PC-3 (cell line): ENCODE measurements at regions not wholly inside any gene's neighbourhood (a gene's known extent, or its start where the extent isn't known, plus 50 kb on each side); places are given as distances from the start of the nearest gene placed in this dataset.

Experiments used
- ATAC-seq: fragments of 200-7000 bp; cut with Tn5 transposase; 2 replicates; pipeline ENCODE4 v1.9.1; 2020; ENCODE audit warnings: mild to moderate bottlenecking, moderate library complexity
- BruUV-seq: library from RNA; stranded (reverse); fragments of 400-500 nt; replicated peaks from 2 replicates; lab custom pipeline; 2021; lab: Mats Ljungman, UMichigan
- CTCF ChIA-PET: fragments of 300-600 bp; sonication (Branson Sonifier 250); formaldehyde crosslinking; loops from one replicate; lab custom pipeline; 2022; ENCODE audit warnings: antibody characterized with exemption; lab: Charles Lee
- POLR2A ChIA-PET: fragments of 300-600 bp; sonication (Branson Sonifier 250); formaldehyde crosslinking; loops from one replicate; lab custom pipeline; 2022; ENCODE audit warnings: antibody characterized with exemption; ENCODE audit not compliant: unreplicated experiment; lab: Charles Lee
- DNase-seq: peaks from one replicate; pipeline ENCODE4 v3.0.0-alpha.2; 2015
- H2AFZ ChIP-seq: fragments of 300-600 bp; sonication (generic); 2 replicates; pipeline ENCODE4 v1.6.0; 2016; ENCODE audit warnings: antibody characterized with exemption, low read length
- H3F3A ChIP-seq: fragments of 300-600 bp; sonication (generic); one replicate; pipeline ENCODE4 v1.6.0; 2017; ENCODE audit warnings: antibody characterized with exemption, low read length, control low read depth, mild to moderate bottlenecking; ENCODE audit not compliant: unreplicated experiment
- H3K27ac ChIP-seq: fragments of 300-600 bp; sonication (generic); 2 replicates; pipeline ENCODE4 v1.5.1; 2016; ENCODE audit warnings: mild to moderate bottlenecking, low read length
- H3K27me3 ChIP-seq: fragments of 300-600 bp; sonication (generic); 2 replicates; pipeline ENCODE4 v1.6.1; 2016; ENCODE audit warnings: low read length, mixed read lengths
- H3K36me3 ChIP-seq: fragments of 300-600 bp; sonication (generic); 2 replicates; pipeline ENCODE4 v1.6.1; 2016; ENCODE audit warnings: low read depth, mixed run types, low read length, mixed read lengths
- H3K4me1 ChIP-seq: fragments of 300-600 bp; sonication (generic); 2 replicates; pipeline ENCODE4 v1.5.1; 2016; ENCODE audit warnings: low read length; ENCODE audit not compliant: insufficient read depth
- H3K4me2 ChIP-seq: fragments of 300-600 bp; sonication (generic); 2 replicates; pipeline ENCODE4 v1.6.0; 2016; ENCODE audit warnings: low read length
- H3K4me3 ChIP-seq: fragments of 300-600 bp; sonication (generic); 2 replicates; pipeline ENCODE4 v1.5.1; 2016; ENCODE audit warnings: mild to moderate bottlenecking, low read length, mixed read lengths
- H3K79me2 ChIP-seq: fragments of 300-600 bp; sonication (generic); 2 replicates; pipeline ENCODE4 v1.6.1; 2017; ENCODE audit warnings: low read length, mixed read lengths
- H3K9ac ChIP-seq: fragments of 300-600 bp; sonication (generic); 2 replicates; pipeline ENCODE4 v1.6.0; 2016; ENCODE audit warnings: mild to moderate bottlenecking, low read length
- H3K9me2 ChIP-seq: fragments of 300-600 bp; sonication (generic); replicated peaks from 2 replicates; pipeline ENCODE4 v1.6.1; 2016; ENCODE audit warnings: mixed run types, low read length, mixed read lengths
- H3K9me3 ChIP-seq: fragments of 300-600 bp; sonication (generic); 2 replicates; pipeline ENCODE4 v1.6.1; 2016; ENCODE audit warnings: low read length, mixed read lengths
- H4K20me1 ChIP-seq: fragments of 300-600 bp; sonication (generic); 2 replicates; pipeline ENCODE4 v1.6.1; 2016; ENCODE audit warnings: low read length, mixed read lengths
- CTCF ChIP-seq: fragments of 300-600 bp; sonication (generic); conservative IDR thresholded peaks from 2 replicates; pipeline ENCODE4 v1.5.1; 2017; ENCODE audit warnings: antibody characterized with exemption, low read depth, mild to moderate bottlenecking, low read length
- EZH2 ChIP-seq: fragments of 300-600 bp; sonication (generic); IDR thresholded peaks from one replicate; pipeline ENCODE4 v1.6.1; 2017; ENCODE audit warnings: antibody characterized with exemption, mild to moderate bottlenecking, low read length; ENCODE audit not compliant: unreplicated experiment
- EZH2phosphoT487 ChIP-seq: fragments of 300-600 bp; sonication (generic); IDR thresholded peaks from 2 replicates; pipeline ENCODE4 v1.6.1; 2018; ENCODE audit warnings: mild to moderate bottlenecking, antibody characterized with exemption, low read length, borderline replicate concordance
- intact Hi-C: fragments of 100-400 bp; cut with micrococcal nuclease; formaldehyde crosslinking; loops from 2 replicates; pipeline ENCODE4 v1.9.0; 2023

DNA sequence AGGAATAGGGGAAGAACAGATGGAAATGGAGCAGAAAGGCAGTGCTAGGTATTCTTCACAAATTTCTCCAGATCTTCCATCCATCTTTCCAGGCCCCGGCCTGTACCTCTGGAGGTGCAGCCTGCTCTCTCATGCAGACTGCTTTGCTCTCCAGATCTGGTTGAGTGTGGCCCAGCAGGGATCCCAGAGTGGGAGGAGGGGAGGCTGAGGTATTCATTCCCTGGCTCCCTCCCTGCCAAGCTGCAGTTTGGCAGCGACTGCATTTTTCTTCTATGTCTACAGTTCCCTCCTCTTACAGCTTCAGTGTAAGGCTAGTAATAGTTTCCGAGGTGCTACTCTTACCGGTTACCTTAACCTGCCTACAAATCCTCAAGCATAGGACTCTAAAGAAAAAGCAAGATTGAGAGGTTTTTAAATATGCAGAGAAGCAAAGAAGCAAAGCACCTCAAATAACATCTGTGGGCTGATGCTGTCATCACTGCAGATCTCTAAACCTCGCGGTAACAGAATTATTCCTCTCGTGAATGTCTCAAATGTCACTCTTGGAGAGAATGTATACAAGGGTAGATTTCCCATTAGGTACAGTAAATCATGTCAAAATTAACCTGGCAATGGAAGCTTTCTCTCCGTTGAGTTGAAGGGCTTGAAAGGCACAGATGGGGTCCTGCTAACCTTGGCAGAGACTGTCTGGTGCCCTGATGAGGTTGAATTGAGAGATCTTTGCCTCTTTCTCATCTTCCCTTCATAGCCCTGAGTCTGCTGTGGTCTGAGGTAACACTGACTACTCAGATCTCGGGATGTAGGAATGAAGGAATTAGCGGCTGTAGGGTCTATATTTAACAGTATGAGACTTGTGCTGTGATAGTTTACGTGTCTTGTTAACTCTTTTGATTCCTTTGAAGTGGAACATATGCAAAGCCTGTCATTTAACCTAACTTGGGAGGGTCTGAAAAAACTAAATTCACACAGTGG, 297.9 kb upstream of the C11orf87 start:
- Histone ChIP-seq H3K9me3 (no peaks in the 10 kb centered on the region), H3K4me3 (no peak overlapping the region), H3K27ac (no peak overlapping the region), H3K9me2 (no peaks in the 10 kb centered on the region), H3K27me3 (peaks cover 27% of the 10 kb centered on the region), H3K9ac (no peak overlapping the region), H3K4me2 (no peak overlapping the region), H3K36me3 (no peaks in the 10 kb centered on the region), H3K79me2 (no peaks in the 10 kb centered on the region), H3F3A (no peaks in the 10 kb centered on the region), H3K4me1 (no peaks in the 10 kb centered on the region), H2AFZ (no peak overlapping the region), H4K20me1 (no peaks in the 10 kb centered on the region)
- intact Hi-C loops = no loop called here
- ChIA-PET POLR2A (no interaction called here), CTCF (no interaction called here)
- TF ChIP-seq EZH2phosphoT487 (no peak), CTCF (no peak), EZH2 (no peak)
- no peak for ATAC-seq
- no peak for DNase-seq
- BruUV-seq = no TSS peak

GRCh38 chr11:109130910-109131309, 291.1 kb upstream of the C11orf87 start:
- ATAC-seq (no peak), DNase-seq (no peak)
- ChIA-PET POLR2A (no interaction called here), CTCF (no interaction called here)
- intact Hi-C loops = no loop called here
- Histone ChIP-seq H3K9ac (no peak overlapping the region), H3K79me2 (no peaks in the 10 kb centered on the region), H3K36me3 (no peaks in the 10 kb centered on the region), H3K4me2 (no peak overlapping the region), H3K9me3 (no peaks in the 10 kb centered on the region), H3F3A (no peaks in the 10 kb centered on the region), H3K27ac (no peak overlapping the region), H4K20me1 (no peaks in the 10 kb centered on the region), H3K4me3 (no peak overlapping the region), H3K27me3 (peaks cover 8% of the 10 kb centered on the region; the same call in 1 of the 2 replicates), H3K9me2 (no peaks in the 10 kb centered on the region), H3K4me1 (no peaks in the 10 kb centered on the region), H2AFZ (no peak overlapping the region)
- TF ChIP-seq EZH2 (no peak), CTCF (no peak), EZH2phosphoT487 (no peak)
- BruUV-seq = no TSS peak

DNA sequence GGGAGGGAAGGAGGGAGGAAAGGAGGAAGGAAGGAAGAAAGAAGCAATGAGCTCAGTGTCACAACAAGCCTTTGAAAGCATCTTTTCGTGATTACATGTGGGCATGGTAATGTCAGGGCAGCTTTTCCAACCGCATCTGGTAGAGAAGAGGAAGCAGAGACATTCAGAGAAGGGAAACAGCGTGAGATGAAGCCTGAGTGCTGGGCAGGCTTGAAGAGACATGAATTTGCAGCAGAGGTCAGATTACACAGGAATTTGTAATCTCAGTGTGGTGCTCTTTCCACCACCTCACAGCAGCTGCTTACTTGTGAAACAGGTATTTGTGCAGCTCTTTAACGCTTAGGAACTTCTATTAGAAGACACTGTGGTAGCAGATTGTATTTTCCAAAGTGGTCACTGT, 289.5 kb upstream of the C11orf87 start:
- no peaks in the 10 kb centered on the region for H3K9me2 ChIP-seq
- H3K27ac ChIP-seq = no peak overlapping the region
- no peak for DNase-seq
- peak; percentile 22; the same call in 1 of the 2 replicates for ATAC-seq
- ChIA-PET CTCF (no interaction called here), POLR2A (interaction anchor here (0.6 kb wide), 1 partner anchor 998 kb away, joined by 13 read pairs; no protein-coding TSS in a partner anchor)
- no peaks in the 10 kb centered on the region for H3K36me3 ChIP-seq
- H3K27me3 ChIP-seq = peaks cover 8% of the 10 kb centered on the region; the same call in 1 of the 2 replicates
- intact Hi-C loops = no loop called here
- H3K4me1 ChIP-seq = no peaks in the 10 kb centered on the region
- H3K9me3 ChIP-seq = no peaks in the 10 kb centered on the region
- TF ChIP-seq EZH2phosphoT487 (no peak), CTCF (no peak), EZH2 (no peak)
- BruUV-seq = no TSS peak
- H2AFZ ChIP-seq = no peak overlapping the region
- H3K4me3 ChIP-seq = no peak overlapping the region
- H3K4me2 ChIP-seq = no peak overlapping the region
- no peaks in the 10 kb centered on the region for H4K20me1 ChIP-seq
- no peaks in the 10 kb centered on the region for H3K79me2 ChIP-seq
- H3F3A ChIP-seq = no peaks in the 10 kb centered on the region
- no peak overlapping the region for H3K9ac ChIP-seq
